Esophagus squamous epithelium (tissue), 5 donors: ENCODE measurements at regions not wholly inside any gene's neighbourhood (a gene's known extent, or its start where the extent isn't known, plus 50 kb on each side); places are given as distances from the start of the nearest gene placed in this dataset.

Experiments used
- DNase-seq: peaks from one replicate; lab custom pipeline; 2025; lab: John Stamatoyannopoulos, UW
- H3K27ac ChIP-seq, 4 donors: fragments of 200-600 bp; sonication (generic); one replicate each; pipeline ENCODE4 v1.5.1; 2016 to 2019; ENCODE audit warnings: mild to moderate bottlenecking in 1 of 4
- H3K27me3 ChIP-seq, 4 donors: fragments of 200-600 bp; sonication (generic); 1 replicate in 3 of 4; 2 replicates in 1 of 4; pipeline versions ENCODE4 v1.5.1 to v1.6.0; 2017 to 2021; ENCODE audit warnings: antibody characterized with exemption in 1 of 4
- H3K36me3 ChIP-seq, 3 donors: fragments of 200-600 bp; sonication (generic); one replicate each; pipeline ENCODE4 v1.5.1; 2016 to 2019
- H3K4me1 ChIP-seq, 3 donors: fragments of 200-600 bp; sonication (generic); one replicate each; pipeline ENCODE4 v1.5.1; 2017 to 2019
- H3K4me3 ChIP-seq, 4 donors: fragments of 200-600 bp; sonication (generic); 1 replicate in 3 of 4; 2 replicates in 1 of 4; pipeline ENCODE4 v1.5.1; 2016 to 2019; ENCODE audit warnings: mild to moderate bottlenecking in 2 of 4, moderate library complexity in 1 of 4
- H3K9me3 ChIP-seq, 3 donors: fragments of 200-600 bp; sonication (generic); one replicate each; pipeline ENCODE4 v1.5.1; 2016 to 2019
- POLR2A ChIP-seq, 4 donors: fragments of 450-650 bp; IDR thresholded peaks; one replicate each; pipeline ENCODE4 v1.6.1; 2017; ENCODE audit warnings: antibody characterized with exemption in 4 of 4, mild to moderate bottlenecking in 4 of 4, moderate library complexity in 3 of 4
- WGBS, 2 donors: methylation state at CpG; one replicate each; pipeline ENCODE4 v1.1.5; 2018; 5-methylcytosine and 5-hydroxymethylcytosine counted together
- intact Hi-C: fragments of 100-400 bp; cut with DNase I; formaldehyde crosslinking; loops from one replicate; pipeline ENCODE4 v1.15.0; 2022
- TF ChIP-seq, protein P1 (sequence below), 6 experiments: fragments of 450-650 bp in 4 of 6; fragments of 200-600 bp in 2 of 6; sonication (generic) in 2 of 6; IDR thresholded peaks; one replicate each; pipeline ENCODE4 v1.5.1; 2016 to 2019; ENCODE audit warnings: antibody characterized with exemption in 6 of 6, mild to moderate bottlenecking in 4 of 6, moderate library complexity in 4 of 6
- donor health status: DM: yes; HTN: yes; CAD: no.

DNA sequence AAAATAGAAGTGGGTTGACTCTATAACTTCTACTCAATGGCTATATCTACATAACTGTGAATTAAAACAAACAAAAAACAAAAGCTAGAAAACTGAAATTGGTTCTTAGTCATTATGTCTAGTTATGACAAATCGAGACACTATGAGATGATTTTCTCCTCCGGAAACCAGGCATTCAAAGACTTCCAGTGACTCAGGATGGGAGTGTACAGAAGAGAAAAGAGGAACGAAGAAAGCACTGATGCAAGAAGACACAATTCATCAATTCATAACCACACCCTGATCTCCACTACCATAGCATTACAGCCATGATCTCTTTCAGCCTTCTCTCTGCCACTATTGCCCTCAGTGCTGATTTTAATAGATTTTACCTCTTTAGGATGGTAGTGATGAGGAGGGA, 253.6 kb downstream of the CBLL2 start:
- no peak for TF ChIP-seq POLR2A (IDR thresholded peaks at IDR 0.05)
- TF ChIP-seq, protein P1, sequence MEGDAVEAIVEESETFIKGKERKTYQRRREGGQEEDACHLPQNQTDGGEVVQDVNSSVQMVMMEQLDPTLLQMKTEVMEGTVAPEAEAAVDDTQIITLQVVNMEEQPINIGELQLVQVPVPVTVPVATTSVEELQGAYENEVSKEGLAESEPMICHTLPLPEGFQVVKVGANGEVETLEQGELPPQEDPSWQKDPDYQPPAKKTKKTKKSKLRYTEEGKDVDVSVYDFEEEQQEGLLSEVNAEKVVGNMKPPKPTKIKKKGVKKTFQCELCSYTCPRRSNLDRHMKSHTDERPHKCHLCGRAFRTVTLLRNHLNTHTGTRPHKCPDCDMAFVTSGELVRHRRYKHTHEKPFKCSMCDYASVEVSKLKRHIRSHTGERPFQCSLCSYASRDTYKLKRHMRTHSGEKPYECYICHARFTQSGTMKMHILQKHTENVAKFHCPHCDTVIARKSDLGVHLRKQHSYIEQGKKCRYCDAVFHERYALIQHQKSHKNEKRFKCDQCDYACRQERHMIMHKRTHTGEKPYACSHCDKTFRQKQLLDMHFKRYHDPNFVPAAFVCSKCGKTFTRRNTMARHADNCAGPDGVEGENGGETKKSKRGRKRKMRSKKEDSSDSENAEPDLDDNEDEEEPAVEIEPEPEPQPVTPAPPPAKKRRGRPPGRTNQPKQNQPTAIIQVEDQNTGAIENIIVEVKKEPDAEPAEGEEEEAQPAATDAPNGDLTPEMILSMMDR (IDR thresholded peaks at IDR 0.05): no peak
- Histone ChIP-seq H3K27me3 (no peaks in the 10 kb centered on the region), H3K27ac (no peak overlapping the region), H3K36me3 (no peaks in the 10 kb centered on the region), H3K9me3 (no peaks in the 10 kb centered on the region), H3K4me1 (no peaks in the 10 kb centered on the region), H3K4me3 (no peak overlapping the region)
- WGBS, 2 donors: 17 to 47% methylated on average over 3 of the region's 3 CpGs
- DNase-seq: no peak
- intact Hi-C loops: no loop called here

DNA sequence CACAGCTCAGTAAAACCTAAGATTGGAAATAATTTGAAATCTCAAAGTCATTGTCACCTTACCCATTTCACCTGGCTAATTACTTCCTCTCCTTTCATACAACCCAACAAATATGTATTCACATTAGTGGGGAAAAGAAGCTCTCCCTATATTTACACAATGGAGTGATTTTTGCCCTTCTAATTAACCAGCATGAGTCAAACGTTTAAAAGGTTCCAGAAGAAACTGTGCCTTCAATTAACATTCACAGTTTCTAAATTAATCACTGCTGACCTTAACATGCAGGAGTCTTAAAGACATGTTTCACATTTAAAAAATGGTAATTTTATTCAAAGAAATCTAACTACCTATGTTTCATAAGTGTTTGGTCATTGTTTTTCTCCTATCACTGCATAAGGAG, 254.6 kb downstream of the CBLL2 start:
- WGBS, 2 donors: 20 to 35% methylated on average over 1 of the region's 1 CpG
- no peak for TF ChIP-seq POLR2A (IDR thresholded peaks at IDR 0.05)
- TF ChIP-seq, protein P1 (IDR thresholded peaks at IDR 0.05): no peak
- H3K9me3 ChIP-seq: no peaks in the 10 kb centered on the region
- no peak overlapping the region for H3K27ac ChIP-seq
- no peak overlapping the region for H3K4me3 ChIP-seq
- DNase-seq: no peak
- no peaks in the 10 kb centered on the region for H3K27me3 ChIP-seq
- no peaks in the 10 kb centered on the region for H3K4me1 ChIP-seq
- H3K36me3 ChIP-seq: no peaks in the 10 kb centered on the region
- intact Hi-C loops: no loop called here

DNA sequence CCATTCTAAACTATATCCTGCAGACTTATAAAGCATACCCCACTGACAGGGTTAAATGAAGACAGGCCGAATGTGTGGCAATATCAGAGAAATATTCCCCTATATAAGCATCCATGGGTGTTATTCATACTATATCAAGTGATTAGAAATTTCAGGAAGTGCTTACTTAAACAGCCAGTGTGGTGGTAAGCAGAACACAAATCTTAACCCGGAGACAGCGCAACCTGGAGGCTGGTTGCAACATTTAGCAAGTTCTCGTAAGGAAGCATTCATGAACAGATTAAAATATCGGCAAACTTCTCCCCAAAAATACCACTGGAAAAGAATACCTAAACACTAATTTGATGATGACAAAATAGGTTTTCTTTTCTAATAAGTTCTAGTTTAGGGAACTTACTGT, 261.2 kb downstream of the CBLL2 start:
- Histone ChIP-seq H3K9me3 (no peaks in the 10 kb centered on the region), H3K27ac (no peak overlapping the region), H3K27me3 (no peaks in the 10 kb centered on the region), H3K4me3 (no peak overlapping the region), H3K4me1 (no peaks in the 10 kb centered on the region), H3K36me3 (no peaks in the 10 kb centered on the region)
- intact Hi-C loops: no loop called here
- TF ChIP-seq, protein P1 (IDR thresholded peaks at IDR 0.05): no peak
- TF ChIP-seq POLR2A (IDR thresholded peaks at IDR 0.05): no peak
- WGBS, 2 donors: 73 to 85% methylated on average over 5 of the region's 5 CpGs
- no peak for DNase-seq

DNA sequence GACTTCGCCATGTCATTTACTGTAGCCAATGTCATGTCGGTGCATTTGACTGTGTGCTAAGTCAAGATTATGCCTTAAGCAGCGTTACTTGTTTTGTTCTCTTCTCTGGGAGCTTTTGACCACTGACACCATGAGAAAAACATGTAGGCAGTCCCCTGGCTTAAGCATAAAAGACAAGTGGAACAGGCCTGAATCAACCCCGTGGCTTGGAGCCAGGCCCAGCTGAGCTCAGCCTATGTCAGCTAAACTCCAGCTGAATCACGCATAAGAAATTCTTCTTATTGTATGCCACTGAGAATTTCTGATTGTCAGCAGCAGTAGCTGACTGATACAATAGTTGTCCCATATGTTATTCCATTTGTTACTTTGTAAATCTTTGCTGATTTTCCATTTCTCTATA, 261.9 kb downstream of the CBLL2 start:
- intact Hi-C loops: no loop called here
- Histone ChIP-seq H3K9me3 (no peaks in the 10 kb centered on the region), H3K27ac (no peak overlapping the region), H3K4me3 (no peak overlapping the region), H3K36me3 (no peaks in the 10 kb centered on the region), H3K27me3 (no peaks in the 10 kb centered on the region), H3K4me1 (no peaks in the 10 kb centered on the region)
- no peak for DNase-seq
- WGBS, 2 donors: 52 to 58% methylated on average over 2 to 5 of the region's 5 CpGs
- TF ChIP-seq, protein P1 (IDR thresholded peaks at IDR 0.05): no peak
- TF ChIP-seq POLR2A (IDR thresholded peaks at IDR 0.05): no peak

DNA sequence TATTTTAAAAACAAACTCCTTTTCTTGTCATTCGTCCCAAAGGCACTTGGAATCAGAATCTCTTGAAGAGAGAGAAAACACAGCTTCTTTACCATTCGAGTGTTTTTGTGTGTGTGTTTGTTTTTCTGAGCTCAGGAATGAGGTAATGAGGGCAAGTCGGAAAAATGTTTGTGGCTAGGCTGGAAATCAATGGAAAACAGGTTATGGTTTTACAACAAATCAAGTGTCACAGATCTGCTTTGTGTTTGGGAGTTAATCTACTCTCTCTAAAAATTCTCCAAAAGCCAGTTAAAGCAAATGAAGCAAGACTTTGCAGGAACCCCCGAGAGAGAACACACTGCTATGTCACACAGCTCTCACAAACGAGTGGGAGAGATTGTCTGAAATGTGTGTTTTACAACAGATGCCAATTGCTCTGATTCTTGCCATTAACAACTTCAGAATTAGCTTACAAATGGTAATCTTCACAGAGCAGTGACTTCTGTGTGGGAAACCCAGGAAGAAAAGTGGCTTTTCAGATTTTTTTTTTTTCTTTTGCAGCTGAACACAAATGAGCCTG, 264.1 kb downstream of the CBLL2 start:
- H3K27me3 ChIP-seq: no peaks in the 10 kb centered on the region
- intact Hi-C loops: no loop called here
- no peaks in the 10 kb centered on the region for H3K36me3 ChIP-seq
- WGBS, 2 donors: 18 to 32% methylated on average over 3 to 5 of the region's 5 CpGs
- no peaks in the 10 kb centered on the region for H3K4me1 ChIP-seq
- no peak for DNase-seq
- no peaks in the 10 kb centered on the region for H3K9me3 ChIP-seq
- H3K4me3 ChIP-seq: no peak overlapping the region
- H3K27ac ChIP-seq: no peak overlapping the region
- TF ChIP-seq, protein P1 (IDR thresholded peaks at IDR 0.05): no peak
- no peak for TF ChIP-seq POLR2A (IDR thresholded peaks at IDR 0.05)
